HepG2 (cell line): ENCODE measurements at regions not wholly inside any gene's neighbourhood (a gene's known extent, or its start where the extent isn't known, plus 50 kb on each side); places are given as distances from the start of the nearest gene placed in this dataset.

ENCODE experiments used
- ATAC-seq: fragments of 200-7000 bp; cut with Tn5 transposase; 3 replicates; pipeline ENCODE4 v1.9.1; 2020; ENCODE audit warnings: mild to moderate bottlenecking, moderate library complexity
- BruUV-seq: library from RNA; stranded (reverse); fragments of 400-500 nt; replicated peaks from 2 replicates; lab custom pipeline; 2021; lab: Mats Ljungman, UMichigan
- CTCF ChIA-PET: fragments of 300-600 bp; formaldehyde crosslinking; extraction: SDS; loops from one replicate; lab custom pipeline; 2021; ENCODE audit warnings: low total read pairs, inconsistent platforms, low intra/inter-chr PET ratio; lab: Yijun Ruan, JAX
- POLR2A ChIA-PET: fragments of 350-600 bp; sonication (Branson Sonifier 250); formaldehyde crosslinking; loops from one replicate; lab custom pipeline; 2020; ENCODE audit warnings: antibody characterized with exemption, inconsistent platforms; lab: Yijun Ruan, JAX
- DNase-seq: peaks from one replicate; pipeline ENCODE4 v3.0.0-alpha.2; 2015; ENCODE audit warnings: low spot score
- FAIRE-seq: peaks from 3 replicates; lab custom pipeline; 2011; peaks lifted over from hg19 to GRCh38; lab: Jason Lieb, UNC
- H2AFZ ChIP-seq: one replicate; pipeline ENCODE4 v1.6.1; 2011; ENCODE audit warnings: low read length, inconsistent platforms
- H3K27ac ChIP-seq: fragments of 300-600 bp; 3 replicates; pipeline ENCODE4 v1.8.0; 2011; ENCODE audit warnings: mixed run types, mild to moderate bottlenecking, mixed read lengths, low read length, inconsistent platforms; ENCODE audit not compliant: insufficient read depth; ENCODE audit errors: extremely low read length
- H3K27me3 ChIP-seq, 2 experiments: fragments of 200-600 bp in 1 of 2; 2 replicates in 1 of 2; 3 replicates in 1 of 2; pipeline versions ENCODE4 v1.6.0 to v1.8.0; 2011; ENCODE audit warnings: low read length in 2 of 2, mild to moderate bottlenecking in 2 of 2, moderate library complexity in 2 of 2, inconsistent platforms in 1 of 2; ENCODE audit not compliant: insufficient read depth in 2 of 2, control insufficient read depth in 1 of 2
- H3K36me3 ChIP-seq, 2 experiments: fragments of 200-600 bp in 1 of 2; replicated peaks in 1 of 2; 2 replicates in 1 of 2; 3 replicates in 1 of 2; pipeline versions ENCODE4 v1.5.1 to v1.8.0; 2011; ENCODE audit warnings: low read length in 2 of 2, inconsistent platforms in 1 of 2; ENCODE audit not compliant: insufficient read depth in 2 of 2, control insufficient read depth in 1 of 2
- H3K4me1 ChIP-seq: 2 replicates; pipeline ENCODE4 v1.5.1; 2012; ENCODE audit warnings: low read length, inconsistent platforms; ENCODE audit not compliant: insufficient read depth
- H3K4me2 ChIP-seq: 2 replicates; pipeline ENCODE4 v1.6.0; 2011; ENCODE audit warnings: low read depth, low read length, inconsistent platforms
- H3K4me3 ChIP-seq, 3 experiments: fragments of 200-600 bp in 1 of 3; sonication (generic), shearing (Covaris generic) in 1 of 3; replicated peaks in 1 of 3; 2 replicates each; pipeline ENCODE4 v1.5.1; 2011 to 2016; ENCODE audit warnings: low read length in 3 of 3, inconsistent platforms in 2 of 3, low read depth in 2 of 3, mild to moderate bottlenecking in 2 of 3, control low read depth in 1 of 3, mixed read lengths in 1 of 3; ENCODE audit not compliant: insufficient read depth in 1 of 3
- H3K79me2 ChIP-seq: one replicate; pipeline ENCODE4 v1.6.1; 2011; ENCODE audit warnings: low read length, inconsistent platforms; ENCODE audit not compliant: insufficient read depth
- H3K9ac ChIP-seq: 2 replicates; pipeline ENCODE4 v1.6.0; 2011; ENCODE audit warnings: mild to moderate bottlenecking, low read depth, low read length, inconsistent platforms; ENCODE audit not compliant: insufficient read depth
- H3K9me3 ChIP-seq: 2 replicates; pipeline ENCODE4 v1.5.1; 2012; ENCODE audit warnings: mild to moderate bottlenecking, low read length
- H4K20me1 ChIP-seq: 2 replicates; pipeline ENCODE4 v1.6.0; 2011; ENCODE audit warnings: inconsistent platforms, mild to moderate bottlenecking, low read length, moderate library complexity; ENCODE audit not compliant: insufficient read depth
- BCLAF1 ChIP-seq: fragments of 450-650 bp; IDR thresholded peaks from 2 replicates; pipeline ENCODE4 v1.6.1; 2017; ENCODE audit warnings: mild to moderate bottlenecking
- BORCS8-MEF2B ChIP-seq: sonication (generic); formaldehyde crosslinking; IDR thresholded peaks from 2 replicates; pipeline ENCODE4 v1.8.0; 2022; ENCODE audit warnings: mild to moderate bottlenecking, missing genetic modification reagents
- HCFC1 ChIP-seq: fragments of 150-350 bp; IDR thresholded peaks from 2 replicates; pipeline ENCODE4 v1.6.1; 2014; ENCODE audit warnings: low read depth, low read length
- NFRKB ChIP-seq: fragments of 450-650 bp; IDR thresholded peaks from 2 replicates; pipeline ENCODE4 v1.6.1; 2017
- SRF ChIP-seq: IDR thresholded peaks from 2 replicates; pipeline ENCODE4 v1.6.1; 2011; ENCODE audit warnings: mild to moderate bottlenecking, low read depth, low read length, moderate library complexity
- SSRP1 ChIP-seq: IDR thresholded peaks from 2 replicates; pipeline ENCODE4 v1.6.1; 2016; ENCODE audit warnings: control low read depth
- TAF15 ChIP-seq: fragments of 200-400 bp; formaldehyde crosslinking; IDR thresholded peaks from one replicate; pipeline ENCODE4 v1.6.1; 2018; ENCODE audit warnings: mild to moderate bottlenecking, low read depth, low read length; ENCODE audit not compliant: poor library complexity, severe bottlenecking
- TEF ChIP-seq: sonication (generic); formaldehyde crosslinking; IDR thresholded peaks from 2 replicates; pipeline ENCODE4 v1.5.0; 2020; ENCODE audit warnings: missing genetic modification reagents
- TOE1 ChIP-seq: sonication (generic); formaldehyde crosslinking; IDR thresholded peaks from 2 replicates; pipeline ENCODE4 v1.4.0; 2020; ENCODE audit warnings: mild to moderate bottlenecking, missing genetic modification reagents
- U2AF2 ChIP-seq: fragments of 200-400 bp; formaldehyde crosslinking; IDR thresholded peaks from 2 replicates; pipeline ENCODE4 v1.6.1; 2017; ENCODE audit warnings: low read depth, mild to moderate bottlenecking, low read length
- ZEB1 ChIP-seq: IDR thresholded peaks from 2 replicates; pipeline ENCODE4 v1.6.1; 2012; ENCODE audit warnings: mild to moderate bottlenecking, low read depth, inconsistent platforms; ENCODE audit not compliant: insufficient replicate concordance
- ZNF337 ChIP-seq: sonication (generic); formaldehyde crosslinking; IDR thresholded peaks from 2 replicates; pipeline ENCODE4 v1.5.1; 2020; ENCODE audit warnings: missing genetic modification reagents, low read depth, mild to moderate bottlenecking, borderline replicate concordance
- ZNF577 ChIP-seq: sonication (generic); formaldehyde crosslinking; IDR thresholded peaks from 2 replicates; pipeline ENCODE4 v1.4.0; 2020; ENCODE audit warnings: mild to moderate bottlenecking, low read depth, missing genetic modification reagents, borderline replicate concordance
- ZNF644 ChIP-seq: IDR thresholded peaks from 2 replicates; pipeline ENCODE4 v1.6.1; 2016; ENCODE audit warnings: low read depth
- ZNF678 ChIP-seq: sonication (generic); formaldehyde crosslinking; IDR thresholded peaks from 2 replicates; pipeline ENCODE4 v1.4.0; 2020; ENCODE audit warnings: mild to moderate bottlenecking, missing genetic modification reagents
- WGBS: methylation state at CpG from one replicate; pipeline ENCODE4 v1.1.6; 2017; ENCODE audit warnings: low lambda C conversion rate; 5-methylcytosine and 5-hydroxymethylcytosine counted together
- in situ Hi-C: cut with HindIII; loops from 2 replicates; pipeline ENCODE4 v1.10.0; 2017; ENCODE audit warnings: low pct_unique_long_range_greater_than_20kb; ENCODE audit not compliant: extremely low pct_ligation_motif_present
- intact Hi-C: fragments of 100-400 bp; cut with micrococcal nuclease; formaldehyde crosslinking; loops from one replicate; pipeline ENCODE4 v1.10.0; 2022; ENCODE audit not compliant: unreplicated experiment
- TF ChIP-seq, protein P1 (sequence below): sonication (generic); formaldehyde crosslinking; IDR thresholded peaks from 2 replicates; pipeline ENCODE4 v1.4.0; 2020; ENCODE audit warnings: missing genetic modification reagents, borderline replicate concordance
- TF ChIP-seq, protein P2 (sequence below), 2 experiments: sonication (generic) in 1 of 2; formaldehyde crosslinking in 1 of 2; IDR thresholded peaks; 2 replicates each; pipeline versions ENCODE4 v1.5.1 to v1.6.1; 2011 to 2020; ENCODE audit warnings: borderline replicate concordance in 1 of 2, low read depth in 1 of 2, low read length in 1 of 2, mild to moderate bottlenecking in 1 of 2, missing genetic modification reagents in 1 of 2, moderate library complexity in 1 of 2

DNA sequence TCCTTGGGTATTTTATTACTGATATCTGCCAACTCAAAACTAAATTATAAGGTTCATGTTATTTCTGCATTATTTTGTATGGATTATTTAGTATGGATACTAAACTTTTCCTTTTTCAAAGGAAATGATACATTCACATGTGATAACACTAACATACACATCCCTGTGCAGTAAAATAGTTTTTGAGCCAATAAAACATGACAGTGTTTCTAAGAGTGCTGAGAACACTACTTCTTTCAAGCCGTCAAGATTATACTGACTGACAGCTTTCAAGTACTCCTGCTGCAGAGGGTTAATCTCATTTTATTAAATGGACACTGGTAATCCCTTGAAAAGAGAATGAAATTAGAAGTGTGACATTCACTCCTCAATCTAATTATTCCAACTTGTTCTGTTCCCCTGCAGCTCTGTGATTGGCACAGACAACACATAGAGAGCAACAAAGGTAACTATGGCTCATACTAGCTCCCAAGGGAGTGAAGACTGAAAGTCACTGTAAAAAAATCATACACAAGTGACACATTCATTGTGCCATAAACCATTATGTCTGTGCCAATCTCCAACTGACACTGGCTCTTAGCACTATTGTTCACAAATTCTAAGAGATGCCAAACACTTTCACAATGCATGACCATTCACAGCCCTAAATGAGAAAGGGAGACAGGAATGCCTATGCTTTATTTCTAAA lies 468.6 kb downstream of the SHQ1 start:
- ChIA-PET CTCF (no interaction called here), POLR2A (no interaction called here)
- H3K27me3 ChIP-seq, result no peaks in the 10 kb centered on the region
- intact Hi-C loops, result no loop called here
- H3K4me1 ChIP-seq, result peaks cover 9% of the 10 kb centered on the region; the same call in 1 of the 2 replicates
- no peak for FAIRE-seq
- no peak overlapping the region for H3K4me3 ChIP-seq
- TF ChIP-seq SSRP1 (CRISPR knock-in tag), result no peak
- TF ChIP-seq BCLAF1, result no peak
- TF ChIP-seq U2AF2, result no peak
- TF ChIP-seq TAF15, result no peak
- TF ChIP-seq, protein P1, sequence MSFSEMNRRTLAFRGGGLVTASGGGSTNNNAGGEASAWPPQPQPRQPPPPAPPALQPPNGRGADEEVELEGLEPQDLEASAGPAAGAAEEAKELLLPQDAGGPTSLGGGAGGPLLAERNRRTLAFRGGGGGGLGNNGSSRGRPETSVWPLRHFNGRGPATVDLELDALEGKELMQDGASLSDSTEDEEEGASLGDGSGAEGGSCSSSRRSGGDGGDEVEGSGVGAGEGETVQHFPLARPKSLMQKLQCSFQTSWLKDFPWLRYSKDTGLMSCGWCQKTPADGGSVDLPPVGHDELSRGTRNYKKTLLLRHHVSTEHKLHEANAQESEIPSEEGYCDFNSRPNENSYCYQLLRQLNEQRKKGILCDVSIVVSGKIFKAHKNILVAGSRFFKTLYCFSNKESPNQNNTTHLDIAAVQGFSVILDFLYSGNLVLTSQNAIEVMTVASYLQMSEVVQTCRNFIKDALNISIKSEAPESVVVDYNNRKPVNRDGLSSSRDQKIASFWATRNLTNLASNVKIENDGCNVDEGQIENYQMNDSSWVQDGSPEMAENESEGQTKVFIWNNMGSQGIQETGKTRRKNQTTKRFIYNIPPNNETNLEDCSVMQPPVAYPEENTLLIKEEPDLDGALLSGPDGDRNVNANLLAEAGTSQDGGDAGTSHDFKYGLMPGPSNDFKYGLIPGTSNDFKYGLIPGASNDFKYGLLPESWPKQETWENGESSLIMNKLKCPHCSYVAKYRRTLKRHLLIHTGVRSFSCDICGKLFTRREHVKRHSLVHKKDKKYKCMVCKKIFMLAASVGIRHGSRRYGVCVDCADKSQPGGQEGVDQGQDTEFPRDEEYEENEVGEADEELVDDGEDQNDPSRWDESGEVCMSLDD (CRISPR knock-in tag), result no peak
- no peak for TF ChIP-seq NFRKB
- no peak for TF ChIP-seq ZEB1
- TF ChIP-seq ZNF577, result no peak
- TF ChIP-seq, protein P2, sequence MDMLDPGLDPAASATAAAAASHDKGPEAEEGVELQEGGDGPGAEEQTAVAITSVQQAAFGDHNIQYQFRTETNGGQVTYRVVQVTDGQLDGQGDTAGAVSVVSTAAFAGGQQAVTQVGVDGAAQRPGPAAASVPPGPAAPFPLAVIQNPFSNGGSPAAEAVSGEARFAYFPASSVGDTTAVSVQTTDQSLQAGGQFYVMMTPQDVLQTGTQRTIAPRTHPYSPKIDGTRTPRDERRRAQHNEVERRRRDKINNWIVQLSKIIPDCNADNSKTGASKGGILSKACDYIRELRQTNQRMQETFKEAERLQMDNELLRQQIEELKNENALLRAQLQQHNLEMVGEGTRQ (IDR thresholded peaks at IDR 0.05; ENCODE audit: low read depth, low read length), result no peak
- TF ChIP-seq, protein P2 (CRISPR knock-in tag; IDR thresholded peaks at IDR 0.05; ENCODE audit: borderline replicate concordance), result no peak
- no peak for TF ChIP-seq ZNF644
- no peak for TF ChIP-seq TOE1
- no peak for TF ChIP-seq BORCS8-MEF2B
- no peak for TF ChIP-seq HCFC1
- no peak for TF ChIP-seq ZNF678 (CRISPR knock-in tag)
- no peak for TF ChIP-seq ZNF337 (CRISPR knock-in tag)
- TF ChIP-seq SRF, result no peak
- TF ChIP-seq TEF, result no peak
- H2AFZ ChIP-seq, result no peak overlapping the region
- no peaks in the 10 kb centered on the region for H3K9me3 ChIP-seq
- WGBS, result 100% methylated on average over 1 of the region's 1 CpG
- peaks cover 50% of the 10 kb centered on the region for H4K20me1 ChIP-seq
- in situ Hi-C loops, result no loop called here
- peaks cover 13 to 20% of the 10 kb centered on the region in 2 experiments for H3K36me3 ChIP-seq
- DNase-seq, result no peak
- peaks cover 54% of the 10 kb centered on the region for H3K79me2 ChIP-seq
- no peak for ATAC-seq
- no peak overlapping the region for H3K27ac ChIP-seq
- no peak overlapping the region for H3K9ac ChIP-seq
- no TSS peak for BruUV-seq
- H3K4me2 ChIP-seq, result no peak overlapping the region
